NCI-H1105 (cell line): ENCODE measurements at regions not wholly inside any gene's neighbourhood (a gene's known extent, or its start where the extent isn't known, plus 50 kb on each side); places are given as distances from the start of the nearest gene placed in this dataset.
A peak's percentile ranks its signal among the peaks of the same experiment; 100 is the strongest.

Experiments
- DNase-seq: peaks from one replicate; lab custom pipeline; 2025; lab: John Stamatoyannopoulos, UW

GRCh38 chr5:86879086-86879485 lies 261.3 kb downstream of the COX7C start:
- DNase-seq, result no peak

GRCh38 chr5:86880344-86880743 lies 262.6 kb downstream of the COX7C start:
- no peak for DNase-seq

DNA sequence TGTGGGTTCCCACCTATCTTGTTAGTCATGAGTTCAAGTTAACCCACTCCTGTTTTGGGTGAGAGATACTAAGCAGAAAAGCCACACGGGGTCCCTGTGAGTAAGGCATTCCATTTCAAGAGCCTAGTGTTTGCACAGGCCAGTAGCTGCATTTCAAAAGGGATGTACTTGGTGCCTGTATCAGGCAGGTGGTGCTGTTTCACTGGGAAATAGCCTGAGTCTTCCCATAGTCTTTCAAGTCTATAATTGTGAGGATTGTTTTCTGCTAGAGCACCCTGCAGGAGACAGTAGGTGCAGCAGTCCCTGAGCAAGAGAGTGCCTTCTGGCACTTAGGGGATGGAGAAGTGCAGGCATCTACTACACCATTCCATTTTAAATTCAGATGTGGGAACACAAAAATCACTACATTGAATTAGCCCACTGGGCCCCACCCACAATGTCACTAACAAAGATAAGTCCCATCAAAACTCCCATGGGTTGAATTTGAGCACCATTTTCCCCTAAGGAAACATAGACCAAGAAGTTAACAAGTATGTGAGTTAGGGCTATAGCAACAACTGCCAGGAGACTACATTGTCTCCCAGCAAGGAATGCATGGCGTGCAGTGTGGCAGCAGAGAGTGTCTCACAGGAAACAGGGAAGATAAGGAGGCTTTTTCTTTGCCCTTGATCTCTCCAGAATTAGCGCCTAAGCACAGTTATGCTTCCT lies 263.2 kb downstream of the COX7C start:
- peak; percentile 4 for DNase-seq

GRCh38 chr5:86881493-86882090 lies 263.9 kb downstream of the COX7C start:
- no peak for DNase-seq

DNA sequence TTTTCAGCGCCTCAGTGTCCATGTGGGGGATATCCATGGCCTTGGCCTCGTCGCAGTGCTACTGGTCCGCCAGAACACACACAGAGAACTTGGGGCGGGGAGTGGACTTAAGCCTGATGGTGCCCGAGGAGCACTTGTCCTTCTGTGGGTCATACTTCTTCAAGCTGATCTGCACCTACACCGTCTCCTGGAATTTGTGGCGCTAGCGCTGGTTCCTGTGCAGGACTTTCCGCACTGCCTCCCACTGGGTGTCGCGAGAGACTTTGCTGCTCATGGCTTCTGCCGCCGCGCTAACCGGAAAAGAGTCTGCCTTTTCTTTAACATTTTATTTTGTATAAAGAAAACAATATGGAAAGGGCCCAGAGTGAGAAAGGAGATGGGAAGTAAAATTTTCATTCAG lies 266.9 kb downstream of the COX7C start:
- no peak for DNase-seq

DNA sequence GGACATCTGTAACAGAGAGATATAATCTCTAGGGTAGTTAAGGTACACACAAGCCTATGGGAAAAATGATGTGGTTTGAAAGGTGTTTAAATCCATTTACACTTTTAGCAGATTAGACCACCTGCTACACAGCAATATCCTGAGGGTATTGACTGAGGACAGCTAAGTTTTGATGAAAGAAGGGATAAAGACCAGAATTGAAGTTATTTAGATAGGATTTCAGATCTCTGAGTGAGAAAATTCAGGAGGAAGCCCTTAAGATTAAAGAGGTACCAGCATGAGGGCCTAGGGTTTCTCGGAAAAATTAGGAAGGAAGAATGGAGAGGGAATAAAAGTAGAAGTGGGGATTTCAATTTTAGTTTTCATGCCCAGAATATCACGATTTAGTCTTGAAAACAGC lies 267.3 kb downstream of the COX7C start:
- no peak for DNase-seq

DNA sequence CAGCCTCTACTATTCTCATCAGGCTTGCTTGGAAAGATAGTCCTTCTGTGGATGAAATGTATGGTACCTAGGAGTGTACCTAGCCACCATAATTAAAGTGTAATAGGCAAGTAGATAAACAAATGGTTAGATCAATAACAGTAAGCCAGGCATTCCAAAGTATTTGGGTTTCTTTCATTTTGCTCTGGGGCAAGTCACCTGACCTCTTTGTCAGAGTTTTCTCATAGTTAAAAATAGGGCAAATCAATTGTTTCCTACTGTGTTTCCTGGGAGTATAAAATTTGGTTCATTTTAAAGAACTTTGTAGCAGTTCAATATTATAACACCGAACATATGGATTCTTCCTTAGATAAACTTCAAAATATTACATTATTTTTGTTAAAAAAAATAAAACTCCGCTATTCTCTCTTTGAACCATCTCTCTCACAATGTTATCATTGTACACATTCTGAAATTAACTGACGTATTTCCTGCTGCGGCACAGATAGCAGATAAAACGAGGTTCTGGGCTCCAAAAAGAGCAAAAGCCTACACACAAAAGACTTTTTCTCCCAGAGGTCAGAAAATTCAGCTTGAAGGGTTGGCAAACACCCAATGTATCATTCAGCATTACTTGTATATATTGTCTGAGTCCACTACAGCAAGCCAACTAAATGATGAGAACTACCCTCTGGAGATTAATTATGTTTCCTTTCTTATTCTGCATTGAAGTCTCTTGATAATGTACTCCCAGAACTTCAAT lies 267.9 kb downstream of the COX7C start:
- no peak for DNase-seq

GRCh38 chr5:86890375-86890774 lies 272.6 kb downstream of the COX7C start:
- no peak for DNase-seq

DNA sequence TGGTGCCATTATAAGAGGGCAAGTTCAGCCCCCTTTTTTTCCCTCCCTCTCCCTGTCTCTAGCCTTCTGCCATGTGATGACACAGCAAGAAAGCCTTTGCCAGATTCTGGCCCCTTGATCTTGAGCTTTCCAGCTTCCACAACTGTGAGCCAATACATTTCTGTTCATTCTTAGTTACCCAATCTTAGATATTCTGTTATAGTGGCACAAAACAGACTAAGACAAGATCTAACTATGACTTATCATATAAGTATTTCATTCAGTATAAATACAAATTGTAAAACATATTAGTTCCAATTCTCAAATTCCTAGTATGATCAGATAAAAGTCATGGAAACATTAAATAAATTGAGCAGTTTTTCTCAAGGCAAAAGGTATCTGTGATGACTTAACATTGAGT lies 276.3 kb downstream of the COX7C start:
- DNase-seq, result no peak

DNA sequence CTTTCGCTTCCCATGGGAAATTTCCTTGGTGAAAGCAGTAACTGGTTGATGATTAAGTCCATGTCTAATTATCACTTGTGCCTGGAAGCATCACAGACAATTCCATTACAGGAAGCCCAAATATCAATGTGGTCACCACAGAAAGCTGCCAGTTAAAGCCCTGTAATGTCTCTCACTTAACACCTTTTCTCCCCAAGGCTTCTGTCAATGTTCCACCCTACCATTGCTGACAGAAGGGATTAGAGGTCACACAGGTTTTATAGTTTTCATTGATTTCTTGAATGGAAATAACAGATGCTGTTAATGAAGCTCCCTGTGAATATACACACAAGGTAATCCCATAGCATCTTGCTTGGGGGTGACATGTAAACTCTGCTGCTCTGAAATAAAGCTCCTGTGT lies 279.2 kb downstream of the COX7C start:
- DNase-seq, result no peak

GRCh38 chr5:86909418-86910295 lies 291.9 kb downstream of the COX7C start:
- no peak for DNase-seq

DNA sequence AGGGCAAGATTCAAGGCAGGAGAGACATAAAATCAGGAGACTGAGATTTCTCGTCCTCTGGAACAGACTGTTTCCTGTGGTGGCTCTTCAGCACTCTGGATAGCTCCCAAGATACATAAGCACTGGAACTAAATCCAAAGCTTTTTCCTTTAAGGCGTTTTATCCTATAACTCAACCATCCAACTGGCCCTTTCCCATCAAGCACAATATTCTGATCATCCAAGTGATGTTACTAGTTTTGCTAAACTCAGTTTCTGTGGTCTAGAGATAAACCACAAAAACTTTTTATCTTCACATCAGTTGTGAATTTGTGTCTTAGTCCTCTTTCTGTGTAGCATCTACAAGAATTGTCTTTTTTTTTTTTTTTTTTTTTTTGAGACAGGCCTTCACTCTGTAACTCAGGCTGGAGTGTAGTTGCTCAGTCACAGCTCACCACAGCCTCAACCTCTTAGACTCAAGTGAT lies 299.4 kb downstream of the COX7C start:
- no peak for DNase-seq

DNA sequence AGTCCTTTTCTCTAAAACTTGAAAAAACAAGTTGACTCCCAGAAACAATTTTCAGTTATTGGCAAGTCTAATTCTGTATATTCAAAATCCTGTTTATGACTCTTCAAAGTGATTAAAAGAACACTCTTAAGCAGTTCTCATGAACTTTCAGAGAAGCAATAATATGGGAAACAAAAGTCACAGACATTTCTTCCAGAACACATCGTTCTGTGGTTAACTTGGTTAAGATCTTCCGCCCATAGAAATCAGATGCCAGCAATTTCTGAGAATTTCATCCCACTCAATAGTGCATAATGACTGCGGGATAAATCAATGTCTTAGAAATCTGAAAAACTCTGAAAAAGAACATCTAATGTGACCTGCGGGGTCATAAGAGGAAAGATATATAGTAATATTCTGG lies 300.5 kb downstream of the COX7C start:
- no peak for DNase-seq

DNA sequence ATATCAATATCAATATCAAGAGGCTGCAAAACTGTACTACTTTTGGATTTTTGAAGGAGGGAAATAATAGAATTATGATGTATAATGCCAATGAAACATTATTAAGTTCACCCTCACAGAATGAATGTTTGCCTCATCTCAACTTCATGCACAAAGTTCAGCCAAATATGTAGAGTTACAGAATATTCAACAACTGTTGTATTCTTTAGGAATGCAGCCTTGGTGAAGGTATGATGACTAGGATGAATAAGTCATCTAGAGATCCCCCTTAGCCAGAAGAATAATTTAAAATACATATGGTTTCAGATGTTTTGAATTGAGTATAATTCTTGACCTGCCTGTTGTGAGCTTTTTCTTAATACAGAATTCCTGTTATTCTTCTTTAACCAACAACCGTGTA lies 308.3 kb downstream of the COX7C start:
- DNase-seq, result no peak

- no peak for DNase-seq
Observed at GRCh38 chr5:86929123-86929766, 311.5 kb downstream of the COX7C start.

DNA sequence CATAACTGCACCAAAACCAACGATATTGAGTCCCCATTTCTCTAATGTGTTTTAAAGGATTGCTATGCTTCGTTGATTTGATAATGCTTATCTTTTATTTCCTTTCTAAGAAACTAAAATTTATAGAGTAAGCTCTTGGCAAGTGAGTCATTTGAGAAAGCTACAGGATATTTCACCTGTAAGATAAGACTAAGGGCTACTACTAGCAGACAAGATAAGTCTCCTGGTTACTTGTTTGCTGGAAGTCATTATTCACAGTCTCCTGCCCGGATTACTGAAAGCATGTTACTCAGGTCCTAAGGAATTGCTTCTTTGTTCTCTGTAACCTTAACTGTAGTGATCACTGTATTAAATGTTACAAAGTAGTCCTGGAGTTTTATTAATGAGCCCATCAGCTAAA lies 315.9 kb upstream of the RASA1 start:
- DNase-seq, result no peak

DNA sequence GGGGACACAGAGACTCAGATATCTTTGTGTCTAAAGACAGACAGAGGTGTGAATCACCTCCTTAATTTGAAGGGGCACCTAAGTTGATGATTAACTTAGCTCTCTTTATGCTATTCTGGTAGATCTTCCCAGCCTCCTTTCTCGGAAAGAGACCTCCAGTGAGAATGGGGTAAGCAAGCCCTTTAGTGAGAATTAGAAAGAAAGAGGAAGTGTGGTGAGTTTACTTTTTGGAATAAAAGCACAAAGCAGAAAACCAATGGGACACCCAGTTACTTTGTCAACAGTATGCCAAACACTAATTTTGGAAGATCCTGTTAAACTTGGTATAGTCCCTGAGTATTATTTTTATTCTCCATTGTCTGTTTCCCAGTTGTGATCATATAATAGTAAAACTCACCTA lies 302.8 kb upstream of the RASA1 start:
- DNase-seq, result no peak

- no peak for DNase-seq
Observed at GRCh38 chr5:86968301-86968753, 299.4 kb upstream of the RASA1 start.

DNA sequence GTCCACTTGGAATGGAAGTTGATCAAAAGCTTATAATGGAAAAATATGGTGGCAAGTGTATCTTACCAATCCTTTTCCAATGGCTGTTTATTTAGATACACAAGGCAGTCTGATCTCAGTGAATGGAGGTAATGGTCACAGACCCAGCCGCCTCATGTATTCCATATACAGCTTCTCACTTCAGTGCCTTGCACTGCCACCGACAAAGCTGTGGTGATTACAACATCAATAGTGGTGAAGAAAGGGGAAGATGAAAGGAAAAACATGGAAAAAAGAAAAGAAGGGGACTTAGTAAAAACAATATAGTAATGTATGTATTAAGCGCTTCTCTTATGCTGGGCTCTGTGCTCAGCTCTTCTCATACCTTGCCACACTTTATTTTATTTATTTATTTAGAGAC lies 297.3 kb upstream of the RASA1 start:
- DNase-seq, result no peak

GRCh38 chr5:86971034-86971571 lies 296.6 kb upstream of the RASA1 start:
- DNase-seq, result no peak

GRCh38 chr5:86974955-86975354 lies 292.7 kb upstream of the RASA1 start:
- DNase-seq, result no peak
